Activated naive CD8-positive, alpha-beta T cell treated with anti-CD3 and anti-CD28 coated beads, Interleukin-2, amount 10 ng/mL, durations not matched to agents 7 days and 5 days (primary cell): ENCODE measurements at regions not wholly inside any gene's neighbourhood (a gene's known extent, or its start where the extent isn't known, plus 50 kb on each side); places are given as distances from the start of the nearest gene placed in this dataset.

ENCODE experiments used
- ATAC-seq: fragments of 150-1000 bp; cut with Tn5 transposase; one replicate; pipeline ENCODE4 v1.10.0; 2021; ENCODE audit warnings: low read depth, moderate library complexity
- POLR2A ChIA-PET: fragments of 350-600 bp; sonication (Branson Sonifier 250); formaldehyde crosslinking; loops from one replicate; lab custom pipeline; 2021; ENCODE audit warnings: antibody characterized with exemption; lab: Charles Lee
- DNase-seq: peaks from one replicate; pipeline ENCODE4 v3.0.0; 2021
- H3K27ac Mint-ChIP-seq: one replicate; pipeline ENCODE4 v1.8.0; 2022; ENCODE audit warnings: mild to moderate bottlenecking, mixed read lengths
- H3K27me3 Mint-ChIP-seq: one replicate; pipeline ENCODE4 v1.8.0; 2022; ENCODE audit warnings: mild to moderate bottlenecking, moderate library complexity, mixed read lengths
- H3K36me3 Mint-ChIP-seq: one replicate; pipeline ENCODE4 v1.8.0; 2021; ENCODE audit warnings: mild to moderate bottlenecking, mixed read lengths
- H3K4me1 Mint-ChIP-seq: one replicate; pipeline ENCODE4 v1.8.0; 2021; ENCODE audit warnings: mixed read lengths
- H3K4me3 Mint-ChIP-seq: one replicate; pipeline ENCODE4 v1.8.0; 2022; ENCODE audit warnings: mild to moderate bottlenecking, moderate library complexity, mixed read lengths
- H3K9me3 Mint-ChIP-seq: one replicate; pipeline ENCODE4 v1.8.0; 2021; ENCODE audit warnings: mixed read lengths

GRCh38 chr2:103898561-103898960 lies 955.4 kb upstream of the POU3F3 start:
- POLR2A ChIA-PET = no interaction called here
- no peak overlapping the region for H3K4me3 Mint-ChIP-seq
- DNase-seq (no peak), ATAC-seq (no peak)
- no peaks in the 10 kb centered on the region for H3K27me3 Mint-ChIP-seq
- no peaks in the 10 kb centered on the region for H3K4me1 Mint-ChIP-seq
- no peaks in the 10 kb centered on the region for H3K9me3 Mint-ChIP-seq
- H3K27ac Mint-ChIP-seq = no peak overlapping the region
- H3K36me3 Mint-ChIP-seq = no peaks in the 10 kb centered on the region

GRCh38 chr2:103902347-103902746 lies 951.6 kb upstream of the POU3F3 start:
- no peaks in the 10 kb centered on the region for H3K27me3 Mint-ChIP-seq
- no peaks in the 10 kb centered on the region for H3K9me3 Mint-ChIP-seq
- POLR2A ChIA-PET = no interaction called here
- no peak overlapping the region for H3K4me3 Mint-ChIP-seq
- H3K36me3 Mint-ChIP-seq = no peaks in the 10 kb centered on the region
- H3K27ac Mint-ChIP-seq = no peak overlapping the region
- no peaks in the 10 kb centered on the region for H3K4me1 Mint-ChIP-seq
- ATAC-seq = no peak
- DNase-seq = no peak

- Mint-ChIP-seq H3K4me3 (no peak overlapping the region), H3K4me1 (no peaks in the 10 kb centered on the region), H3K36me3 (no peaks in the 10 kb centered on the region), H3K27ac (no peak overlapping the region), H3K27me3 (no peaks in the 10 kb centered on the region), H3K9me3 (peaks cover 9% of the 10 kb centered on the region)
- POLR2A ChIA-PET = no interaction called here
- DNase-seq = no peak
- no peak for ATAC-seq
Measured at GRCh38 chr2:103921161-103921560, 932.8 kb upstream of the POU3F3 start.

GRCh38 chr2:103942199-103942598 lies 911.7 kb upstream of the POU3F3 start:
- Mint-ChIP-seq H3K9me3 (peaks cover 3% of the 10 kb centered on the region), H3K4me3 (no peak overlapping the region), H3K4me1 (no peaks in the 10 kb centered on the region), H3K36me3 (no peaks in the 10 kb centered on the region), H3K27ac (no peak overlapping the region), H3K27me3 (no peaks in the 10 kb centered on the region)
- DNase-seq = no peak
- POLR2A ChIA-PET = no interaction called here
- no peak for ATAC-seq

GRCh38 chr2:103945083-103945482 lies 908.8 kb upstream of the POU3F3 start:
- ATAC-seq = no peak
- Mint-ChIP-seq H3K27me3 (no peaks in the 10 kb centered on the region), H3K4me3 (no peak overlapping the region), H3K27ac (no peak overlapping the region), H3K36me3 (no peaks in the 10 kb centered on the region), H3K9me3 (peaks cover 5% of the 10 kb centered on the region), H3K4me1 (no peaks in the 10 kb centered on the region)
- POLR2A ChIA-PET = no interaction called here
- no peak for DNase-seq

GRCh38 chr2:103959174-103960128 lies 894.5 kb upstream of the POU3F3 start:
- DNase-seq = no peak
- Mint-ChIP-seq H3K9me3 (no peaks in the 10 kb centered on the region), H3K4me3 (no peak overlapping the region), H3K27ac (no peak overlapping the region), H3K36me3 (no peaks in the 10 kb centered on the region), H3K4me1 (no peaks in the 10 kb centered on the region), H3K27me3 (no peaks in the 10 kb centered on the region)
- no peak for ATAC-seq
- POLR2A ChIA-PET = no interaction called here

- Mint-ChIP-seq H3K4me3 (no peak overlapping the region), H3K9me3 (no peaks in the 10 kb centered on the region), H3K27ac (no peak overlapping the region), H3K36me3 (no peaks in the 10 kb centered on the region), H3K27me3 (no peaks in the 10 kb centered on the region), H3K4me1 (no peaks in the 10 kb centered on the region)
- POLR2A ChIA-PET = no interaction called here
- no peak for DNase-seq
- no peak for ATAC-seq
Measured at GRCh38 chr2:103960129-103960513, 893.8 kb upstream of the POU3F3 start.

- no peaks in the 10 kb centered on the region for H3K4me1 Mint-ChIP-seq
- ATAC-seq (no peak), DNase-seq (no peak)
- H3K9me3 Mint-ChIP-seq = no peaks in the 10 kb centered on the region
- no peak overlapping the region for H3K4me3 Mint-ChIP-seq
- POLR2A ChIA-PET = no interaction called here
- H3K36me3 Mint-ChIP-seq = no peaks in the 10 kb centered on the region
- no peak overlapping the region for H3K27ac Mint-ChIP-seq
- H3K27me3 Mint-ChIP-seq = no peaks in the 10 kb centered on the region
Measured at GRCh38 chr2:103960951-103961350, 893.0 kb upstream of the POU3F3 start.

GRCh38 chr2:103961862-103962261 lies 892.1 kb upstream of the POU3F3 start:
- H3K9me3 Mint-ChIP-seq = no peaks in the 10 kb centered on the region
- H3K27me3 Mint-ChIP-seq = no peaks in the 10 kb centered on the region
- DNase-seq = no peak
- no peak overlapping the region for H3K4me3 Mint-ChIP-seq
- H3K27ac Mint-ChIP-seq = no peak overlapping the region
- no peaks in the 10 kb centered on the region for H3K36me3 Mint-ChIP-seq
- ATAC-seq = no peak
- POLR2A ChIA-PET = no interaction called here
- no peaks in the 10 kb centered on the region for H3K4me1 Mint-ChIP-seq

GRCh38 chr2:103962670-103963069 lies 891.2 kb upstream of the POU3F3 start:
- H3K4me3 Mint-ChIP-seq = no peak overlapping the region
- DNase-seq = no peak
- H3K4me1 Mint-ChIP-seq = no peaks in the 10 kb centered on the region
- H3K27me3 Mint-ChIP-seq = no peaks in the 10 kb centered on the region
- no peak overlapping the region for H3K27ac Mint-ChIP-seq
- no peak for ATAC-seq
- H3K9me3 Mint-ChIP-seq = no peaks in the 10 kb centered on the region
- POLR2A ChIA-PET = no interaction called here
- H3K36me3 Mint-ChIP-seq = no peaks in the 10 kb centered on the region

GRCh38 chr2:103963146-103963725 lies 890.7 kb upstream of the POU3F3 start:
- no peak overlapping the region for H3K27ac Mint-ChIP-seq
- POLR2A ChIA-PET = no interaction called here
- H3K4me3 Mint-ChIP-seq = no peak overlapping the region
- no peaks in the 10 kb centered on the region for H3K27me3 Mint-ChIP-seq
- no peaks in the 10 kb centered on the region for H3K9me3 Mint-ChIP-seq
- ATAC-seq (no peak), DNase-seq (no peak)
- H3K36me3 Mint-ChIP-seq = no peaks in the 10 kb centered on the region
- no peaks in the 10 kb centered on the region for H3K4me1 Mint-ChIP-seq

- no peak for DNase-seq
- POLR2A ChIA-PET = no interaction called here
- Mint-ChIP-seq H3K36me3 (no peaks in the 10 kb centered on the region), H3K27ac (no peak overlapping the region), H3K9me3 (no peaks in the 10 kb centered on the region), H3K4me3 (no peak overlapping the region), H3K27me3 (no peaks in the 10 kb centered on the region), H3K4me1 (no peaks in the 10 kb centered on the region)
- no peak for ATAC-seq
Measured at GRCh38 chr2:103977241-103977640, 876.7 kb upstream of the POU3F3 start.

- POLR2A ChIA-PET = no interaction called here
- H3K4me1 Mint-ChIP-seq = no peaks in the 10 kb centered on the region
- no peaks in the 10 kb centered on the region for H3K9me3 Mint-ChIP-seq
- H3K27me3 Mint-ChIP-seq = no peaks in the 10 kb centered on the region
- H3K4me3 Mint-ChIP-seq = no peak overlapping the region
- DNase-seq (no peak), ATAC-seq (no peak)
- H3K36me3 Mint-ChIP-seq = no peaks in the 10 kb centered on the region
- no peak overlapping the region for H3K27ac Mint-ChIP-seq
Measured at GRCh38 chr2:103977668-103978067, 876.2 kb upstream of the POU3F3 start.

GRCh38 chr2:103980401-103980800 lies 873.5 kb upstream of the POU3F3 start:
- DNase-seq = no peak
- H3K4me3 Mint-ChIP-seq = no peak overlapping the region
- H3K4me1 Mint-ChIP-seq = no peaks in the 10 kb centered on the region
- no peaks in the 10 kb centered on the region for H3K9me3 Mint-ChIP-seq
- H3K27ac Mint-ChIP-seq = no peak overlapping the region
- POLR2A ChIA-PET = no interaction called here
- no peaks in the 10 kb centered on the region for H3K36me3 Mint-ChIP-seq
- ATAC-seq = no peak
- no peaks in the 10 kb centered on the region for H3K27me3 Mint-ChIP-seq
